DND-41 (cell line): ENCODE measurements at regions not wholly inside any gene's neighbourhood (a gene's known extent, or its start where the extent isn't known, plus 50 kb on each side); places are given as distances from the start of the nearest gene placed in this dataset.
"Not testable (repeated sequence)": the region's sequence is repeated elsewhere in the genome, so short reads cannot be mapped to it uniquely, and the experiment has no call there.

Experiments used
- ATAC-seq: fragments of 200-7000 bp; cut with Tn5 transposase; 3 replicates; pipeline ENCODE4 v1.9.1; 2021; ENCODE audit warnings: low read depth; ENCODE audit not compliant: insufficient read depth
- DNase-seq: peaks from one replicate; pipeline ENCODE4 v3.0.0-alpha.2; 2020
- H2AFZ ChIP-seq: 2 replicates; pipeline ENCODE4 v1.6.0; 2012; ENCODE audit warnings: low read depth, low read length
- H3K27ac ChIP-seq: 2 replicates; pipeline ENCODE4 v1.5.1; 2012; ENCODE audit warnings: low read length, inconsistent platforms
- H3K27me3 ChIP-seq: fragments of 200-600 bp; sonication (generic); 2 replicates; pipeline ENCODE4 v1.6.0; 2012; ENCODE audit warnings: low read length, mild to moderate bottlenecking, inconsistent platforms; ENCODE audit not compliant: insufficient read depth, poor library complexity
- H3K36me3 ChIP-seq: 2 replicates; pipeline ENCODE4 v1.5.1; 2012; ENCODE audit warnings: low read length, inconsistent platforms; ENCODE audit not compliant: insufficient read depth
- H3K4me1 ChIP-seq: 2 replicates; pipeline ENCODE4 v1.5.1; 2012; ENCODE audit warnings: mild to moderate bottlenecking, low read length; ENCODE audit not compliant: insufficient read depth
- H3K4me2 ChIP-seq: 2 replicates; pipeline ENCODE4 v1.6.0; 2012; ENCODE audit warnings: mild to moderate bottlenecking, moderate library complexity, low read length, inconsistent platforms; ENCODE audit not compliant: insufficient read depth
- H3K4me3 ChIP-seq, 2 experiments: fragments of 200-600 bp in 1 of 2; shearing (Covaris generic) in 1 of 2; 2 replicates each; pipeline ENCODE4 v1.5.1; 2012 to 2016; ENCODE audit warnings: inconsistent platforms in 2 of 2, low read length in 2 of 2, mild to moderate bottlenecking in 2 of 2, low read depth in 1 of 2, moderate library complexity in 1 of 2
- H3K79me2 ChIP-seq: 2 replicates; pipeline ENCODE4 v1.6.0; 2012; ENCODE audit warnings: low read length, inconsistent platforms; ENCODE audit not compliant: insufficient read depth
- H3K9ac ChIP-seq: 2 replicates; pipeline ENCODE4 v1.6.0; 2012; ENCODE audit warnings: low read depth, mild to moderate bottlenecking, inconsistent platforms, low read length, moderate library complexity
- H3K9me3 ChIP-seq: 2 replicates; pipeline ENCODE4 v1.5.1; 2012; ENCODE audit warnings: low read length, moderate library complexity, mild to moderate bottlenecking, inconsistent platforms; ENCODE audit not compliant: insufficient read depth, severe bottlenecking
- H4K20me1 ChIP-seq: 2 replicates; pipeline ENCODE4 v1.6.0; 2012; ENCODE audit warnings: low read length; ENCODE audit not compliant: insufficient read depth

DNA sequence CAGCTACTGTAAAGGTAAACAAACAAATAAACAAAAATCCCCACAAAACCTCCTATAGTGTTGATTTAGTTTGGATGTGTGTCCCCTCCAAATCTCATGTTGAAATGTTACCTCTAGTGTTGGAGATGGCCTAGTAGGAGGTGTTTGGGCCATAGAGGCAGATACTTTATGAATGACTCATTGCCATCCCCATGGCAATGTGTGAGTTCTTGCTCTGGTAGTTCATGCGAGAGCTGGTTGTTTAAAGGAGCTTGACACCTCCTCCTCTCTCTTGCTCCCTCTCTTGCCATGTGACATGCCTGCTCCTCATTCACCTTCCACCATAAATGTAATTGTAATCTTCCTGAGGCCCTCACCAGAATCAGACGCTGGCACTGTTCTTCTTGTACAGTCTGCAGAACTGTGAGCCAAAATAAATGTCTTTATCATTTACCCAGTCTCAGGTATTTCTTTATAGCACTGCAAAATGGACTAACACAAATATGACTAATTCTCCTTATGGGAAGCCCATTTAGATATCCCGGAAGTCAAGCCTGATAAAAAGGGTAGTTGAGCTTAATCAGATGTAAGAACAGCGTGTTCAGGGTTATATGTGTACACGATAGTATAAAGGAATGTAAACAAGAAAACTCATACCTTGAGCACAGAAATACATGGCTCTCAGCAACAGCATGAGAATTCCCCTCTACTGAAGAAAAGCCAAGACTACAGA lies 99.1 kb downstream of the MALL start:
- ATAC-seq, H3K4me3 ChIP-seq, H3K27me3 ChIP-seq, H3K79me2 ChIP-seq, H3K27ac ChIP-seq, H4K20me1 ChIP-seq, H3K9me3 ChIP-seq, H3K4me2 ChIP-seq, H3K36me3 ChIP-seq, DNase-seq, H3K9ac ChIP-seq, H3K4me1 ChIP-seq, H2AFZ ChIP-seq: not testable (repeated sequence)

DNA sequence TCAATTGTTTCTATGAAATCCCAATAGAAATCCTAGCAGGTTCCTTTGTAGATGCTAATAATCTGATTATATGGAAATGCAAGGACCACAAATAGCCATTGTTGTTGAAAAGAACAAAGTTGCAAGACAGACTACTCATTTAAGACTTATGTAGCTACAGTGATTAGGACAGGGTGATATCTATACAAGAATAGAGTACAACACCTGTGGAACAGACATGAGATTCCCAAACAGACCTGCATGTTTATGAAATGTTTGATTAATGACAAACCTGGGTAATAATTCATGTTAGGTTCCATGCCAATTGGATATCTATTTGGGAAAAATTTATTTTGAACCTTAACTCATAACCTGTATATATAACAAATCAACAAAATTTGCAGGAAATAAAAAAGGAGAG lies 95.4 kb downstream of the MALL start:
- H3K79me2 ChIP-seq, H3K4me2 ChIP-seq, H3K4me1 ChIP-seq, H3K4me3 ChIP-seq, H3K9me3 ChIP-seq, H3K36me3 ChIP-seq, H4K20me1 ChIP-seq, DNase-seq, ATAC-seq, H3K27me3 ChIP-seq, H2AFZ ChIP-seq, H3K9ac ChIP-seq, H3K27ac ChIP-seq: not testable (repeated sequence)

DNA sequence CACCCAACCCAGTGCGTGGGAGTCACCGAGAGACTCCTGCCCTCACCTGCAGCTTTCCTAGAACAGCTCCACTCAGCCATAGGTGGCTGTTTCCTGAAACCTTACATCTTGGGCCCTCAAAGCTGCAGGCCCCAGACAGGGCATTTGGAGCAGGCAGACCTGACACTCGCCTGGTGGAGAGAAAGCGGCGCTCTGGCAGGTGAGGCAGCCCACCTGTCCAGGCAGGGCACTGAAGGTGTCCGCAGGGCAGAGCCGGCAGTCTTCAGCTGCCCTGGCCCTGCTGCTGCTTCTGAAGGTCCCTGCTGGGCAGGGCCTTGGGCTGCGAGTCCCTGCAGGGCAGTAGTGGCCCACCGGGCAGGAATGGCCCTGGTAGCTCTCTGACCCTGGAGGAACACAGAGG lies 93.3 kb downstream of the MALL start:
- H3K79me2 ChIP-seq, H3K4me1 ChIP-seq, H3K27ac ChIP-seq, H3K27me3 ChIP-seq, DNase-seq, H2AFZ ChIP-seq, ATAC-seq, H3K4me2 ChIP-seq, H3K9me3 ChIP-seq, H3K9ac ChIP-seq, H3K36me3 ChIP-seq, H3K4me3 ChIP-seq, H4K20me1 ChIP-seq: not testable (repeated sequence)

DNA sequence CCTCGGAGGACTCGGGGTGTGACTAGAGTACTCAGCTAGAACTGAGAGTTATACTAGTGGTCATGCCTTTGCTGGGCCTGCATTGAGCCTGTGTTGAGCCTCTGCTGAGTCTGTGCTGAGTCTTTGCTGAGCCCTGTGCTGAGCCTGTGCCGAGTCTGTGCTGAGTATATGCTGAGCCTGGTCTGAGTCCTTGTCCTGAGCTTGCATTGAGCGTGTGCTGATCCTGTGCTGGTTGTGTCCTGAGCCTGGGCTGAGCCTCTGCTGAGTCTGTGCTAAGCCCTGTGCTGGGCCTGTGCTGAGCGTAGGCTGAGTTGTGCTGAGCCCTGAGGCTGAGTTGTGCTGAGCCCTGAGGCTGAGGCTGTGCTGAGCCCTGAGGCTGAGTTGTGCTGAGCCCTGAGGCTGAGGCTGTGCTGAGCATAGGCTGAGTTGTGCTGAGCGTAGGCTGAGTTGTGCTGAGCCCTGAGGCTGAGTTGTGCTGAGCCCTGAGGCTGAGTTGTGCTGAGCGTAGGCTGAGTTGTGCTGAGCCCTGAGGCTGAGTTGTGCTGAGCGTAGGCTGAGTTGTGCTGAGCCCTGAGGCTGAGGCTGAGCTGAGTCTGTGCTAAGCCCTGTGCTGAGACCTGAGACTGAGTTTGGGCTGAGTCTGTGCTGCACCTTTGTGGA lies 89.4 kb downstream of the MALL start:
- H3K4me3 ChIP-seq, H3K4me2 ChIP-seq, H3K27ac ChIP-seq, H4K20me1 ChIP-seq, H3K36me3 ChIP-seq, H3K9ac ChIP-seq, H3K27me3 ChIP-seq, H3K79me2 ChIP-seq, DNase-seq, H3K9me3 ChIP-seq, H3K4me1 ChIP-seq, H2AFZ ChIP-seq: not testable (repeated sequence)
- ATAC-seq = peak; percentile 31; the same call in 1 of the 3 replicates

DNA sequence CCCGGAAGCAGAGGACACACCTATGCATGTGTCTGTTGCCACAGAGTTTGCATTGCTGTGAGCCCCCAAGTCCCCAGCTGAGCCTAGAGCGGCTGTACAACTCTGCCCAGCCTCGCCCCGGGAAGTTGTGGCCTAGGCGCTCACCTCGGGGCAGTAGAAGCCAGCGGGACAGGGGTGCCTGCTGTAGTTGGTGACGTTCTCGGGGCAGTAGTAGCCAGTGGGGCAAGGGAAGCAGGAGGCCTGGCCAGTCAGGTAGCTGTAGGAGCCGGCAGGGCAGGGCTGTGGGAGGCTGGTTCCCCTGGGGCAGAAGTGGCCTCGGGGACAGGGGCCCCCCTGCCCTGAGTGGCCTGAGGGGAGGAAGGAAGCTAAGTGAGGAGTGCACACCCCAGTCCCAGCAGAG lies 87.2 kb downstream of the MALL start:
- not testable (repeated sequence) for H3K27ac ChIP-seq, H3K4me3 ChIP-seq, H3K9ac ChIP-seq, H3K4me1 ChIP-seq, H3K36me3 ChIP-seq, H2AFZ ChIP-seq, ATAC-seq, H3K27me3 ChIP-seq, H3K79me2 ChIP-seq, H3K4me2 ChIP-seq, H4K20me1 ChIP-seq, H3K9me3 ChIP-seq, DNase-seq

DNA sequence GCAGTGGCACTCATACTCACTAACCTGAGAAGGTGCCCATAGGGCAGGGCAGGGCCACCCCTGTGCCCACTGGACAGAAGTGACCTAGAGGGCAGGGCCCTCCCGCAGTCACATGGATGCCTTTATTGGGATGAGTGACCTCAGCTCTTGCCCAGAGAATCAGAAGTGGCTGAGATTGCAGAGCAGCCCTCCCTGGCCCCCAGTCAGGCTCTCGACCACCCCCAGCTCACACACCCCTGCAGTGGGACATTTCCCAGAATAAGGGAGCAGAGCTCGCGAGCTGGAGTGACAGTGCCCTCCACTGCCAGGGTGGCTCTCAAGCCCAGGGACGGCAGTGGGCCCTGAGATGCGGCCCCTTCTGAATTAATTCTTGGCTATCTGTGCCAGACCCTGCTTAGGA lies 84.7 kb downstream of the MALL start:
- not testable (repeated sequence) for H3K9ac ChIP-seq, H3K36me3 ChIP-seq, H3K4me3 ChIP-seq

DNA sequence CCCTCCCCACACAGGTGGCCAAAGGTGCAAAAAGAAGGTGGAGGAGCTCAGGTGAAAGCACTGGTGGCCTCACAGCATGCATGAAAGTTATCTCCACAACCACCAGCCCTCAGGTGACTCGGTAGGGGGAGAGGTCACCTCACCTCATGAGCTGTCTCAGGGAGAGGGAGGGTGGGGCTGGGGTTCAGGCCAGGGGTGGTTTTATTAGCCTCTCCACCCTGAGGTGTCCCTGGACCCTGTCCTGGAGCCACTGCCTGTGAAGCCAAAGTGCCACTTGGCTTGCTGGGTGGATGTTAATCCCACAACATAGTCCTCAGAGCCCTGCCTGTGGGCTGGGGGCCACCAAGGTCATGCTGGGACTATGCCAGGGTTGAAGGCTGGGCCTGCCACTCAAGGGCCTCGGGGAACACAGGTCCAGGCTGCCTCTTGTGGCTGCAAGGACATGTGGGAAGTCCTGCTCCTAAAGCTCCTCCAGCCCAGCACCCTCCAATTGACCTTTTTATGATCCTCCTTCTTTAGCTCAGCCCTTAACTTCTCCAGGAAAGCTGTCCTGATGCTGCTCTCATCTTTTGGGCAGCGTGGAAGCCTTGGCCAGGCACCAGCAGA lies 83.8 kb downstream of the MALL start:
- DNase-seq, H4K20me1 ChIP-seq, H3K9me3 ChIP-seq, H3K4me2 ChIP-seq, ATAC-seq, H3K27ac ChIP-seq, H3K4me1 ChIP-seq, H3K27me3 ChIP-seq, H3K79me2 ChIP-seq, H3K9ac ChIP-seq, H3K36me3 ChIP-seq, H3K4me3 ChIP-seq, H2AFZ ChIP-seq: not testable (repeated sequence)

More for the DNA sequence above, 84.7 kb downstream of the MALL start:
- not testable (repeated sequence) for H3K4me2 ChIP-seq, H3K4me1 ChIP-seq, H3K9me3 ChIP-seq, H3K27me3 ChIP-seq, ATAC-seq, H2AFZ ChIP-seq, DNase-seq, H4K20me1 ChIP-seq, H3K79me2 ChIP-seq, H3K27ac ChIP-seq
